ENCODE measurements at regions not wholly inside any gene's neighbourhood (a gene's known extent, or its start where the extent isn't known, plus 50 kb on each side); places are given as distances from the start of the nearest gene placed in this dataset.

- ChIA-PET CTCF (no interaction called here), POLR2A (ENCODE audit: unreplicated experiment) (no interaction called here)
- no peak for DNase-seq
- no peak overlapping the region for H4K8ac ChIP-seq (ENCODE audit: low read depth in 2 of 2, low read length in 2 of 2)
- H3K36me3 ChIP-seq (ENCODE audit: control insufficient read depth, insufficient read depth, low read length) = no peaks in the 10 kb centered on the region
- no peak overlapping the region for H2AFZ ChIP-seq (replicated peaks; ENCODE audit: low read length, poor library complexity)
- H3K4me3 ChIP-seq (ENCODE audit: insufficient read depth, low read depth, low read length) = no peak overlapping the region
- H3K27ac ChIP-seq (ENCODE audit: insufficient read depth, low read length) = no peak overlapping the region
- H2BK20ac ChIP-seq (ENCODE audit: low read depth, low read length) = no peak overlapping the region
- in situ Hi-C loops (cut with MboI; ENCODE audit: low sequenced_read_pairs) = loop anchor here (10.0 to 25.0 kb wide), 3 partner anchors 1203 to 1953 kb away; partner anchors contain the start of gene ERMN
- H4K20me1 ChIP-seq (ENCODE audit: insufficient read depth, low read length) = no peaks in the 10 kb centered on the region
- H3K9me3 ChIP-seq (ENCODE audit: control insufficient read depth, insufficient read depth, low read length) = no peaks in the 10 kb centered on the region
- BruUV-seq (replicated peaks) = no TSS peak
- H3K23ac ChIP-seq (ENCODE audit: low read depth, low read length) = no peak overlapping the region
- no peaks in the 10 kb centered on the region for H3K79me1 ChIP-seq (ENCODE audit: low read depth in 1 of 2, low read length in 2 of 2)
- H2BK120ac ChIP-seq (ENCODE audit: low read depth, low read length) = no peak overlapping the region
- no peak overlapping the region for H2BK15ac ChIP-seq (ENCODE audit: low read depth, low read length)
- no peak overlapping the region for H3K9ac ChIP-seq (ENCODE audit: low read depth, low read length)
- H4K91ac ChIP-seq (ENCODE audit: insufficient read depth, low read depth, low read length) = no peak overlapping the region
- H3K56ac ChIP-seq (ENCODE audit: extremely low read depth, insufficient read depth, low read length) = no peak overlapping the region
- H3K18ac ChIP-seq (ENCODE audit: low read depth, low read length) = no peak overlapping the region
- H2BK5ac ChIP-seq (ENCODE audit: low read depth, low read length, poor library complexity, severe bottlenecking) = no peak overlapping the region
- no peak for TF ChIP-seq SMC3 (IDR thresholded peaks at IDR 0.05; ENCODE audit: low read depth, low read length)
- TF ChIP-seq USF2 (IDR thresholded peaks at IDR 0.05; ENCODE audit: low read depth, low read length) = no peak
- no peak for TF ChIP-seq CEBPB (IDR thresholded peaks at IDR 0.05; ENCODE audit: low read depth, low read length)
- no peak for TF ChIP-seq BHLHE40 (IDR thresholded peaks at IDR 0.05; ENCODE audit: low read depth, low read length)
- TF ChIP-seq MXI1 (IDR thresholded peaks at IDR 0.05; ENCODE audit: borderline replicate concordance, low read depth, low read length) = no peak
- TF ChIP-seq RCOR1 (IDR thresholded peaks at IDR 0.05; ENCODE audit: insufficient replicate concordance, low read length) = no peak
- no peak for TF ChIP-seq RAD21 (IDR thresholded peaks at IDR 0.05; ENCODE audit: low read length)
- no peak for TF ChIP-seq FOS (IDR thresholded peaks at IDR 0.05; ENCODE audit: low read depth, low read length)
- TF ChIP-seq POLR2A (IDR thresholded peaks at IDR 0.05; ENCODE audit: low read depth, low read length) = no peak
- no peak for TF ChIP-seq MAFK (IDR thresholded peaks at IDR 0.05; ENCODE audit: low read depth, low read length)
- no peak for TF ChIP-seq MAZ (IDR thresholded peaks at IDR 0.05; ENCODE audit: borderline replicate concordance, low read depth, low read length)
- TF ChIP-seq NFE2L2 (IDR thresholded peaks at IDR 0.05; ENCODE audit: low read depth, low read length) = no peak
- TF ChIP-seq ELK1 (IDR thresholded peaks at IDR 0.05; ENCODE audit: borderline replicate concordance, low read depth, low read length) = no peak
- TF ChIP-seq CHD1 (IDR thresholded peaks at IDR 0.05; ENCODE audit: low read depth, low read length) = no peak
- TF ChIP-seq RFX5 (IDR thresholded peaks at IDR 0.05; ENCODE audit: low read depth, low read length) = no peak
- TF ChIP-seq CTCF (conservative IDR thresholded peaks at IDR 0.05; ENCODE audit: low read depth, low read length) = no peak
- H3K4me1 ChIP-seq (ENCODE audit: control insufficient read depth, insufficient read depth, low read length) = no peaks in the 10 kb centered on the region
- no peak overlapping the region for H2AK9ac ChIP-seq (replicated peaks; ENCODE audit: low read depth, low read length, poor library complexity)
- intact Hi-C loops (cut with micrococcal nuclease) = no loop called here
- no CpG with 5 or more reads among the region's 3 CpGs for WGBS, 2 experiments (ENCODE audit: extremely low coverage in 2 of 2, insufficient read length in 1 of 2)
- H3K4ac ChIP-seq (ENCODE audit: low read depth, low read length) = no peak overlapping the region
- no peak overlapping the region for H4K5ac ChIP-seq (ENCODE audit: low read depth, low read length)
- no peak overlapping the region for H2AK5ac ChIP-seq (ENCODE audit: low read depth, low read length)
- dilution Hi-C loops (cut with HindIII; ENCODE audit: low sequenced_read_pairs, unreplicated experiment) = no loop called here
- H3K9me1 ChIP-seq (ENCODE audit: insufficient read depth, low read length) = no peaks in the 10 kb centered on the region
- no peak overlapping the region for H3K4me2 ChIP-seq (ENCODE audit: low read depth, low read length)
- no peak overlapping the region for H3K14ac ChIP-seq (replicated peaks; ENCODE audit: low read depth, low read length)
- no peaks in the 10 kb centered on the region for H3K27me3 ChIP-seq (ENCODE audit: control insufficient read depth, insufficient read depth, low read length)
- ATAC-seq (ENCODE audit: low read depth) = no peak
Measured at GRCh38 chr2:155384555-155385123, 686.1 kb downstream of the KCNJ3 start.

Data from IMR-90 (cell line).